GM23338 (cell line): ENCODE measurements at regions not wholly inside any gene's neighbourhood (a gene's known extent, or its start where the extent isn't known, plus 50 kb on each side); places are given as distances from the start of the nearest gene placed in this dataset.

ENCODE experiments used
- ATAC-seq: fragments of 200-7000 bp; cut with Tn5 transposase; 3 replicates; pipeline ENCODE4 v1.9.1; 2020
- DNase-seq: peaks from one replicate; pipeline ENCODE4 v3.0.0-alpha.2; 2015; ENCODE audit warnings: low spot score
- H2AFZ ChIP-seq: fragments of 200-600 bp; sonication (generic); 2 replicates; pipeline ENCODE4 v1.8.0; 2016; ENCODE audit warnings: antibody characterized with exemption, mild to moderate bottlenecking, moderate library complexity
- H3F3A ChIP-seq: fragments of 200-600 bp; sonication (generic); replicated peaks from 2 replicates; pipeline ENCODE4 v1.8.0; 2017; ENCODE audit warnings: antibody characterized with exemption, mixed run types, low read depth
- H3K27ac ChIP-seq: fragments of 200-600 bp; sonication (generic); 2 replicates; pipeline ENCODE4 v1.6.1; 2016; ENCODE audit warnings: low read depth
- H3K27me3 ChIP-seq: fragments of 200-600 bp; sonication (generic); 2 replicates; pipeline ENCODE4 v1.8.0; 2016; ENCODE audit warnings: mild to moderate bottlenecking, mixed run types, moderate library complexity; ENCODE audit not compliant: insufficient read depth
- H3K36me3 ChIP-seq: fragments of 200-600 bp; sonication (generic); 2 replicates; pipeline ENCODE4 v1.8.0; 2016; ENCODE audit warnings: mild to moderate bottlenecking; ENCODE audit not compliant: insufficient read depth
- H3K4me1 ChIP-seq: fragments of 200-600 bp; sonication (generic); 2 replicates; pipeline ENCODE4 v1.8.0; 2016; ENCODE audit warnings: mild to moderate bottlenecking, moderate library complexity; ENCODE audit not compliant: insufficient read depth
- H3K4me2 ChIP-seq: fragments of 200-600 bp; sonication (generic); 2 replicates; pipeline ENCODE4 v1.7.1; 2017; ENCODE audit warnings: mixed run types
- H3K4me3 ChIP-seq: fragments of 200-600 bp; sonication (generic); 2 replicates; pipeline ENCODE4 v1.6.1; 2016; ENCODE audit warnings: mixed run types
- H3K79me2 ChIP-seq: fragments of 200-600 bp; sonication (generic); replicated peaks from 2 replicates; pipeline ENCODE4 v1.8.0; 2017; ENCODE audit warnings: mild to moderate bottlenecking; ENCODE audit not compliant: insufficient read depth
- H3K9me2 ChIP-seq: fragments of 200-600 bp; sonication (generic); 2 replicates; pipeline ENCODE4 v1.8.0; 2017; ENCODE audit not compliant: insufficient read depth
- H4K20me1 ChIP-seq: fragments of 200-600 bp; sonication (generic); replicated peaks from 2 replicates; pipeline ENCODE4 v1.8.0; 2017; ENCODE audit warnings: mild to moderate bottlenecking; ENCODE audit not compliant: insufficient read depth
- H3K27ac Mint-ChIP-seq: 2 replicates; pipeline ENCODE4 v1.8.0; 2020; ENCODE audit warnings: inconsistent platforms, mild to moderate bottlenecking, moderate library complexity, mixed read lengths
- H3K27me3 Mint-ChIP-seq: 3 replicates; pipeline ENCODE4 v1.8.0; 2022; ENCODE audit warnings: low read depth, mild to moderate bottlenecking, moderate library complexity, mixed read lengths, inconsistent platforms; ENCODE audit not compliant: insufficient read depth, poor library complexity
- H3K36me3 Mint-ChIP-seq: 3 replicates; pipeline ENCODE4 v1.8.0; 2021; ENCODE audit warnings: low read depth, mild to moderate bottlenecking, inconsistent platforms, moderate library complexity, mixed read lengths
- H3K4me1 Mint-ChIP-seq: 3 replicates; pipeline ENCODE4 v1.8.0; 2020; ENCODE audit warnings: mild to moderate bottlenecking, inconsistent platforms, mixed read lengths
- H3K4me3 Mint-ChIP-seq: 3 replicates; pipeline ENCODE4 v1.8.0; 2021; ENCODE audit warnings: moderate library complexity, mild to moderate bottlenecking, inconsistent platforms, mixed read lengths
- H3K9me3 Mint-ChIP-seq: 3 replicates; pipeline ENCODE4 v1.8.0; 2020; ENCODE audit warnings: moderate library complexity, mild to moderate bottlenecking, inconsistent platforms, mixed read lengths
- CREB1 ChIP-seq: fragments of 250-450 bp; sonication (Bioruptor Pico); IDR thresholded peaks from 2 replicates; pipeline ENCODE4 v1.5.0; 2020; ENCODE audit warnings: low read depth, mild to moderate bottlenecking, moderate library complexity
- EZH2 ChIP-seq: fragments of 200-600 bp; sonication (generic); IDR thresholded peaks from one replicate; pipeline ENCODE4 v1.8.0; 2017; ENCODE audit warnings: antibody characterized with exemption, mild to moderate bottlenecking, low read depth; ENCODE audit not compliant: unreplicated experiment
- EZH2phosphoT487 ChIP-seq: fragments of 200-600 bp; sonication (generic); IDR thresholded peaks from one replicate; pipeline ENCODE4 v1.8.1; 2018; ENCODE audit warnings: antibody characterized with exemption; ENCODE audit not compliant: unreplicated experiment
- JUNB ChIP-seq: IDR thresholded peaks from one replicate; pipeline ENCODE4 v1.6.1; 2016; ENCODE audit warnings: antibody characterized with exemption; ENCODE audit not compliant: unreplicated experiment
- NANOG ChIP-seq: IDR thresholded peaks from 2 replicates; pipeline ENCODE4 v1.6.1; 2016; ENCODE audit warnings: antibody characterized with exemption, borderline replicate concordance
- STAT1 ChIP-seq: IDR thresholded peaks from one replicate; pipeline ENCODE4 v1.6.1; 2016; ENCODE audit warnings: antibody characterized with exemption; ENCODE audit not compliant: unreplicated experiment
- ZNF114 ChIP-seq: fragments of 250-450 bp; sonication (Bioruptor Pico); IDR thresholded peaks from 2 replicates; pipeline ENCODE4 v1.5.0; 2020; ENCODE audit warnings: mild to moderate bottlenecking, moderate library complexity
- TF ChIP-seq, protein P1 (sequence below), 2 experiments: fragments of 200-600 bp in 1 of 2; sonication (generic) in 1 of 2; conservative IDR thresholded peaks; 2 replicates each; pipeline versions ENCODE4 v1.5.1 to v1.6.1; 2016 to 2017; ENCODE audit warnings: antibody characterized with exemption in 2 of 2, low read depth in 2 of 2, mild to moderate bottlenecking in 2 of 2, moderate library complexity in 1 of 2
- TF ChIP-seq, protein P2 (sequence below): fragments of 250-450 bp; sonication (Bioruptor Pico); IDR thresholded peaks from 2 replicates; pipeline ENCODE4 v1.5.0; 2020; ENCODE audit warnings: mild to moderate bottlenecking, moderate library complexity

DNA sequence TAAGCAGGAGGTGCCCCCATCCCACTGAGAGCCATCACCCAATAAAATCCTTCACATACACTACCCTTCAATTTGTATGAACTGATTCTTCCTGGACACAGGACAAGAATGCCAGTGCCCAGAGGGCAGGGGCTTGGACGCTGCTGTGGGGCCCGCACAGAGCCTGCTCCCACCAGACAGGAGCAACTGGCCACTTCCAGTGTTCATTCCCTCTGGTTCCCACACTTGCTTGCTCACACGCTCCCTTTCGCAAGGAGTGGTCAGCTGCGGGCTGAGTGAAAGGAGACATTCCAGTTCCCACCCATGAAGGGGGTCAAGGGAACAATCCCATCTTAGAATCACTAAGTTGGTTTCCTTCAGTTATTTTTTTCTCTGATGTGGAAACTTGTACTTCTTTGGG is 314.5 kb upstream of the ACO1 start (continued):
- TF ChIP-seq, protein P1, sequence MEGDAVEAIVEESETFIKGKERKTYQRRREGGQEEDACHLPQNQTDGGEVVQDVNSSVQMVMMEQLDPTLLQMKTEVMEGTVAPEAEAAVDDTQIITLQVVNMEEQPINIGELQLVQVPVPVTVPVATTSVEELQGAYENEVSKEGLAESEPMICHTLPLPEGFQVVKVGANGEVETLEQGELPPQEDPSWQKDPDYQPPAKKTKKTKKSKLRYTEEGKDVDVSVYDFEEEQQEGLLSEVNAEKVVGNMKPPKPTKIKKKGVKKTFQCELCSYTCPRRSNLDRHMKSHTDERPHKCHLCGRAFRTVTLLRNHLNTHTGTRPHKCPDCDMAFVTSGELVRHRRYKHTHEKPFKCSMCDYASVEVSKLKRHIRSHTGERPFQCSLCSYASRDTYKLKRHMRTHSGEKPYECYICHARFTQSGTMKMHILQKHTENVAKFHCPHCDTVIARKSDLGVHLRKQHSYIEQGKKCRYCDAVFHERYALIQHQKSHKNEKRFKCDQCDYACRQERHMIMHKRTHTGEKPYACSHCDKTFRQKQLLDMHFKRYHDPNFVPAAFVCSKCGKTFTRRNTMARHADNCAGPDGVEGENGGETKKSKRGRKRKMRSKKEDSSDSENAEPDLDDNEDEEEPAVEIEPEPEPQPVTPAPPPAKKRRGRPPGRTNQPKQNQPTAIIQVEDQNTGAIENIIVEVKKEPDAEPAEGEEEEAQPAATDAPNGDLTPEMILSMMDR (conservative IDR thresholded peaks at IDR 0.05; ENCODE audit: low read depth in 2 of 2) = no peak
- TF ChIP-seq JUNB = no peak
- TF ChIP-seq CREB1 (CRISPR knock-in tag) = no peak
- TF ChIP-seq, protein P2, sequence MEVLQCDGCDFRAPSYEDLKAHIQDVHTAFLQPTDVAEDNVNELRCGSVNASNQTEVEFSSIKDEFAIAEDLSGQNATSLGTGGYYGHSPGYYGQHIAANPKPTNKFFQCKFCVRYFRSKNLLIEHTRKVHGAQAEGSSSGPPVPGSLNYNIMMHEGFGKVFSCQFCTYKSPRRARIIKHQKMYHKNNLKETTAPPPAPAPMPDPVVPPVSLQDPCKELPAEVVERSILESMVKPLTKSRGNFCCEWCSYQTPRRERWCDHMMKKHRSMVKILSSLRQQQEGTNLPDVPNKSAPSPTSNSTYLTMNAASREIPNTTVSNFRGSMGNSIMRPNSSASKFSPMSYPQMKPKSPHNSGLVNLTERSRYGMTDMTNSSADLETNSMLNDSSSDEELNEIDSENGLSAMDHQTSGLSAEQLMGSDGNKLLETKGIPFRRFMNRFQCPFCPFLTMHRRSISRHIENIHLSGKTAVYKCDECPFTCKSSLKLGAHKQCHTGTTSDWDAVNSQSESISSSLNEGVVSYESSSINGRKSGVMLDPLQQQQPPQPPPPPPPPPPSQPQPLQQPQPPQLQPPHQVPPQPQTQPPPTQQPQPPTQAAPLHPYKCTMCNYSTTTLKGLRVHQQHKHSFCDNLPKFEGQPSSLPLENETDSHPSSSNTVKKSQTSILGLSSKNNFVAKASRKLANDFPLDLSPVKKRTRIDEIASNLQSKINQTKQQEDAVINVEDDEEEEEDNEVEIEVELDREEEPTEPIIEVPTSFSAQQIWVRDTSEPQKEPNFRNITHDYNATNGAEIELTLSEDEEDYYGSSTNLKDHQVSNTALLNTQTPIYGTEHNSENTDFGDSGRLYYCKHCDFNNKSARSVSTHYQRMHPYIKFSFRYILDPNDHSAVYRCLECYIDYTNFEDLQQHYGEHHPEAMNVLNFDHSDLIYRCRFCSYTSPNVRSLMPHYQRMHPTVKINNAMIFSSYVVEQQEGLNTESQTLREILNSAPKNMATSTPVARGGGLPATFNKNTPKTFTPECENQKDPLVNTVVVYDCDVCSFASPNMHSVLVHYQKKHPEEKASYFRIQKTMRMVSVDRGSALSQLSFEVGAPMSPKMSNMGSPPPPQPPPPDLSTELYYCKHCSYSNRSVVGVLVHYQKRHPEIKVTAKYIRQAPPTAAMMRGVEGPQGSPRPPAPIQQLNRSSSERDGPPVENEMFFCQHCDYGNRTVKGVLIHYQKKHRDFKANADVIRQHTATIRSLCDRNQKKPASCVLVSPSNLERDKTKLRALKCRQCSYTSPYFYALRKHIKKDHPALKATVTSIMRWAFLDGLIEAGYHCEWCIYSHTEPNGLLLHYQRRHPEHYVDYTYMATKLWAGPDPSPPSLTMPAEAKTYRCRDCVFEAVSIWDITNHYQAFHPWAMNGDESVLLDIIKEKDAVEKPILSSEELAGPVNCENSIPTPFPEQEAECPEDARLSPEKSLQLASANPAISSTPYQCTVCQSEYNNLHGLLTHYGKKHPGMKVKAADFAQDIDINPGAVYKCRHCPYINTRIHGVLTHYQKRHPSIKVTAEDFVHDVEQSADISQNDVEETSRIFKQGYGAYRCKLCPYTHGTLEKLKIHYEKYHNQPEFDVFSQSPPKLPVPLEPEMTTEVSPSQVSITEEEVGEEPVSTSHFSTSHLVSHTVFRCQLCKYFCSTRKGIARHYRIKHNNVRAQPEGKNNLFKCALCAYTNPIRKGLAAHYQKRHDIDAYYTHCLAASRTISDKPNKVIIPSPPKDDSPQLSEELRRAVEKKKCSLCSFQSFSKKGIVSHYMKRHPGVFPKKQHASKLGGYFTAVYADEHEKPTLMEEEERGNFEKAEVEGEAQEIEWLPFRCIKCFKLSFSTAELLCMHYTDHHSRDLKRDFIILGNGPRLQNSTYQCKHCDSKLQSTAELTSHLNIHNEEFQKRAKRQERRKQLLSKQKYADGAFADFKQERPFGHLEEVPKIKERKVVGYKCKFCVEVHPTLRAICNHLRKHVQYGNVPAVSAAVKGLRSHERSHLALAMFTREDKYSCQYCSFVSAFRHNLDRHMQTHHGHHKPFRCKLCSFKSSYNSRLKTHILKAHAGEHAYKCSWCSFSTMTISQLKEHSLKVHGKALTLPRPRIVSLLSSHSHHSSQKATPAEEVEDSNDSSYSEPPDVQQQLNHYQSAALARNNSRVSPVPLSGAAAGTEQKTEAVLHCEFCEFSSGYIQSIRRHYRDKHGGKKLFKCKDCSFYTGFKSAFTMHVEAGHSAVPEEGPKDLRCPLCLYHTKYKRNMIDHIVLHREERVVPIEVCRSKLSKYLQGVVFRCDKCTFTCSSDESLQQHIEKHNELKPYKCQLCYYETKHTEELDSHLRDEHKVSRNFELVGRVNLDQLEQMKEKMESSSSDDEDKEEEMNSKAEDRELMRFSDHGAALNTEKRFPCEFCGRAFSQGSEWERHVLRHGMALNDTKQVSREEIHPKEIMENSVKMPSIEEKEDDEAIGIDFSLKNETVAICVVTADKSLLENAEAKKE (CRISPR knock-in tag) = no peak
- no peak for TF ChIP-seq EZH2
- TF ChIP-seq EZH2phosphoT487 = no peak
- TF ChIP-seq ZNF114 = no peak
- TF ChIP-seq STAT1 = no peak

DNA sequence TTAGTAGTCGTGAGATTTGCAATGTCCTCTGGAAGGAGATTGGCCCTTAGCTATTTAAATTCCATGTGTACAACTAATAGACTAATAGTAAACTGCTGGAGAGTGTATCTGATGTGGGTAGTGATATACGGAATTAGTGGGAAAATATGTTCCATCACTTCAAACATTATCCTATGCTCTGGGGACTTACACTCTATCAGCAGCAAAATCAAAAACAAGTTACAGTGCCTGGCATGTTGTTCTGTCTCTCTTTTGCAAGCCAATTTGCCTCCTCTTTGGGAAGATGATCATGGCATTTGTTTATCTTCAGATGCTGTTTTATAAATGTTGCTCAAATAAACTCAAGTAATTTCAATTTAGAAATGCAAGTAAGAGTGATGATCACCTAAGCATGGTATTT is 311.9 kb upstream of the ACO1 start:
- Histone ChIP-seq H3F3A (no peaks in the 10 kb centered on the region), H3K4me1 (no peaks in the 10 kb centered on the region), H3K9me2 (no peaks in the 10 kb centered on the region; the same call in 1 of the 2 replicates), H4K20me1 (no peaks in the 10 kb centered on the region), H3K4me2 (no peak overlapping the region), H3K27ac (no peak overlapping the region), H2AFZ (no peak overlapping the region), H3K36me3 (peaks cover 3% of the 10 kb centered on the region; the same call in 1 of the 2 replicates), H3K79me2 (no peaks in the 10 kb centered on the region), H3K27me3 (no peaks in the 10 kb centered on the region), H3K4me3 (no peak overlapping the region)
- no peaks in the 10 kb centered on the region; the same call in 2 of the 3 replicates for H3K4me1 Mint-ChIP-seq
- H3K4me3 Mint-ChIP-seq = no peak overlapping the region
- no peak overlapping the region for H3K27ac Mint-ChIP-seq
- peaks cover 9% of the 10 kb centered on the region for H3K36me3 Mint-ChIP-seq
- peaks cover 13% of the 10 kb centered on the region for H3K9me3 Mint-ChIP-seq
- H3K27me3 Mint-ChIP-seq = no peaks in the 10 kb centered on the region
- DNase-seq (no peak), ATAC-seq (no peak)
- TF ChIP-seq, protein P2 (CRISPR knock-in tag) = no peak
- no peak for TF ChIP-seq EZH2phosphoT487
- no peak for TF ChIP-seq NANOG
